Gastrocnemius medialis (tissue), 4 donors: ENCODE measurements at regions not wholly inside any gene's neighbourhood (a gene's known extent, or its start where the extent isn't known, plus 50 kb on each side); places are given as distances from the start of the nearest gene placed in this dataset.
A peak's percentile ranks its signal among the peaks of the same experiment; 100 is the strongest.

Source experiments
- ATAC-seq, 2 donors: fragments of 150-250 bp; one replicate each; pipeline ENCODE4 v1.9.1; 2016
- DNase-seq, 2 donors: peaks; one replicate each; pipeline ENCODE4 v3.0.0-alpha.2; 2019
- H3K27ac ChIP-seq, 4 donors: fragments of 200-600 bp; sonication (generic); 1 replicate in 1 of 4; 2 replicates in 3 of 4; pipeline ENCODE4 v1.5.1; 2016 to 2018; ENCODE audit warnings: mild to moderate bottlenecking in 2 of 4, moderate library complexity in 1 of 4
- H3K27me3 ChIP-seq, 3 donors: fragments of 200-600 bp; sonication (generic) in 2 of 3; 1 replicate in 1 of 3; 2 replicates in 2 of 3; pipeline versions ENCODE4 v1.5.1 to v1.6.0; 2016 to 2019; ENCODE audit warnings: mild to moderate bottlenecking in 1 of 3, moderate library complexity in 1 of 3
- H3K36me3 ChIP-seq, 2 donors: fragments of 200-600 bp; sonication (generic) in 1 of 2; one replicate each; pipeline ENCODE4 v1.5.1; 2017 to 2018
- H3K4me1 ChIP-seq, 2 donors: fragments of 200-600 bp; sonication (generic) in 1 of 2; one replicate each; pipeline ENCODE4 v1.5.1; 2016 to 2017; ENCODE audit warnings: mild to moderate bottlenecking in 2 of 2
- H3K4me3 ChIP-seq, 4 donors: fragments of 200-600 bp; sonication (generic) in 3 of 4; 1 replicate in 1 of 4; 2 replicates in 3 of 4; pipeline ENCODE4 v1.5.1; 2016 to 2019; ENCODE audit warnings: mild to moderate bottlenecking in 2 of 4
- H3K9me3 ChIP-seq, 3 donors: fragments of 200-600 bp; sonication (generic) in 2 of 3; 1 replicate in 1 of 3; 2 replicates in 2 of 3; pipeline ENCODE4 v1.5.1; 2016 to 2019
- POLR2A ChIP-seq, 2 donors: fragments of 450-650 bp; IDR thresholded peaks; one replicate each; pipeline ENCODE4 v1.6.1; 2017; ENCODE audit warnings: antibody characterized with exemption in 2 of 2, mild to moderate bottlenecking in 2 of 2, moderate library complexity in 2 of 2
- in situ Hi-C, 4 donors: fragments of 200-750 bp; cut with MboI; loops; one replicate each; pipeline versions ENCODE4 v1.15.0 to v1.8.0; 2017; ENCODE audit warnings: low sequenced_read_pairs in 4 of 4
- intact Hi-C: fragments of 100-400 bp; cut with DNase I; formaldehyde crosslinking; loops from one replicate; pipeline ENCODE4 v1.15.1; 2023; ENCODE audit warnings: low total_unique reads
- TF ChIP-seq, protein P1 (sequence below), 5 experiments: fragments of 450-650 bp in 3 of 5; fragments of 200-600 bp in 2 of 5; sonication (generic) in 2 of 5; IDR thresholded peaks in 4 of 5; conservative IDR thresholded peaks in 1 of 5; 1 replicate in 4 of 5; 2 replicates in 1 of 5; pipeline ENCODE4 v1.5.1; 2016 to 2019; ENCODE audit warnings: antibody characterized with exemption in 5 of 5, mild to moderate bottlenecking in 3 of 5, moderate library complexity in 3 of 5

DNA sequence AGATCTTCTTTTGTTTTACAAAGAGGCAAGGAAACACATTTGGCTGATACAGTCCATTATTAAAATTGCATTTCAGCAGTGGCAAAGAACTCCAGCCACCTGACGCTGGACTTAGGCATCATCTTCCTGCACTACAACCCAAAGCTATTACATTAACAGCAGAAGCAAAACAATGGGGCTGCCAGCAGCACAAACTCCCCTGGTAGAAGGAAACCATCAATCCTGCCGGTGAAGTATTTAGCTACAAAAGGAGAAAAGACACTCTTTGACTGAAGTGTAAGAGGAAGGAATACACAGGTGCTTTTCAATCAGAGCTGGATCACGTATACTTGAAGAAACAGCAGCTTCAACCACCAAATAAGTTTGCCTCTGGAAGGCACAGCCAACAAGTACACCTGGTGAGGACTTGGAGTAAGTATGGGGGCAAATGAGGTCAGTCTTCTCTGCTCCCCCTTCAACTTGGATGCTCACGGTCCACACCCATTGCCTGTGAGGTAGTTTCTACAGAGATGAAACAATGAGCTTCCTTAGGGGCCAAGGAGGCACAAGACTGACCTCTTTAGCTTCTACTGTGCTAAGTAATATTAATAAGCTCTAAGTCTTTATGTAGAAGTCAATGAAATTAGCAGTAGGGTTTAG is 125.9 kb upstream of the FOXN3 start:
- in situ Hi-C loops = no loop called here
- Histone ChIP-seq H3K4me1 (peaks cover 12 to 17% of the 10 kb centered on the region in 2 donors), H3K36me3 (no peaks in the 10 kb centered on the region), H3K9me3 (no peaks in the 10 kb centered on the region), H3K27ac (peak overlapping the region in 1 of 4 donors; percentile 34), H3K27me3 (no peaks in the 10 kb centered on the region), H3K4me3 (no peak overlapping the region)
- ATAC-seq (peak in 1 of 2 donors; percentile 23), DNase-seq (no peak)
- intact Hi-C loops = no loop called here
- TF ChIP-seq, protein P1, sequence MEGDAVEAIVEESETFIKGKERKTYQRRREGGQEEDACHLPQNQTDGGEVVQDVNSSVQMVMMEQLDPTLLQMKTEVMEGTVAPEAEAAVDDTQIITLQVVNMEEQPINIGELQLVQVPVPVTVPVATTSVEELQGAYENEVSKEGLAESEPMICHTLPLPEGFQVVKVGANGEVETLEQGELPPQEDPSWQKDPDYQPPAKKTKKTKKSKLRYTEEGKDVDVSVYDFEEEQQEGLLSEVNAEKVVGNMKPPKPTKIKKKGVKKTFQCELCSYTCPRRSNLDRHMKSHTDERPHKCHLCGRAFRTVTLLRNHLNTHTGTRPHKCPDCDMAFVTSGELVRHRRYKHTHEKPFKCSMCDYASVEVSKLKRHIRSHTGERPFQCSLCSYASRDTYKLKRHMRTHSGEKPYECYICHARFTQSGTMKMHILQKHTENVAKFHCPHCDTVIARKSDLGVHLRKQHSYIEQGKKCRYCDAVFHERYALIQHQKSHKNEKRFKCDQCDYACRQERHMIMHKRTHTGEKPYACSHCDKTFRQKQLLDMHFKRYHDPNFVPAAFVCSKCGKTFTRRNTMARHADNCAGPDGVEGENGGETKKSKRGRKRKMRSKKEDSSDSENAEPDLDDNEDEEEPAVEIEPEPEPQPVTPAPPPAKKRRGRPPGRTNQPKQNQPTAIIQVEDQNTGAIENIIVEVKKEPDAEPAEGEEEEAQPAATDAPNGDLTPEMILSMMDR (IDR thresholded peaks at IDR 0.05 in 4 of 5, conservative IDR thresholded peaks at IDR 0.05 in 1 of 5) = no peak
- TF ChIP-seq POLR2A (IDR thresholded peaks at IDR 0.05) = no peak

- H3K9me3 ChIP-seq = no peaks in the 10 kb centered on the region
- no peak for ATAC-seq
- no peak overlapping the region for H3K27ac ChIP-seq
- H3K4me1 ChIP-seq = peaks cover 14 to 21% of the 10 kb centered on the region in 2 donors
- intact Hi-C loops = no loop called here
- DNase-seq = no peak
- H3K4me3 ChIP-seq = no peak overlapping the region
- H3K36me3 ChIP-seq = no peaks in the 10 kb centered on the region
- in situ Hi-C loops = no loop called here
- H3K27me3 ChIP-seq = no peaks in the 10 kb centered on the region
- no peak for TF ChIP-seq POLR2A (IDR thresholded peaks at IDR 0.05)
- TF ChIP-seq, protein P1 (IDR thresholded peaks at IDR 0.05 in 4 of 5, conservative IDR thresholded peaks at IDR 0.05 in 1 of 5) = no peak
These were observed 123.9 kb upstream of the FOXN3 start for GRCh38 chr14:89540830-89541470.

DNA sequence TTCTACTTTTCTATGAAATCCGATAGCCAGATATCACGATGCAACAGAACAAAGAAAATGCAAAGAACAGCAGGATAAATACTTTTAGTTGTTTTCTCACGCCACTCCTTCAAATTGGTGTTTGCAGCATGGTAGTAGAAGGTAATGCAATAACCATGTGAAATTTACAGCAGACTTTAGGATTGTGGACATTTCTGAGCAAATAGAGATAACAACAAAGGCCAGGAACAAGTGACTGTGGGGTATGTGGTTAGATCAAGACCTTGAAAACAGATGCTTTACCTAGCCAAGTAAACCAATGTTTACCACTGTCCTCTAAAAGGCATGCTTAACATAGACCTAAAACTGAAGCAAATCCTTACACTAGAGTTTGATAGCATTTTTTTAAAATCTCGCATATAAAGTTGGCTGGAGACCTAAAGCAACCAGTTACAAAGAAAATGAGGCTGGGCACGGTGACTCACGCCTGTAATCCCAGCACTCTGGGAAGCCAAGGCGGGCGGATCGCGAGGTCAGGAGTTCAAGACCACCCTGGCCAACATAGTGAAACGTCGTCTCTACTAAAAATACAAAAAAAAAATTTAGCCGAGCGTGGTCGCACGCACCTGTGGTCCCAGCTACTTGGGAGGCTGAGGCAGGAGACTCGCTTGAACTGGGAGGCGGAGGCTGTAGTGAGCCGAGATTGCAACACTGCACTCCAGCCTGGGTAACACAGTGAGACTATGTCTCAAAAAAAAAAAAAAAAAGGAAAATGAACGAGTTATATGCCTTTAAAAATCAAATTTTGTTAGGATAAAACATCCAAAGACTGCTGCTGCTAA is 123.2 kb upstream of the FOXN3 start:
- intact Hi-C loops (no loop called here), in situ Hi-C loops (no loop called here)
- Histone ChIP-seq H3K27me3 (no peaks in the 10 kb centered on the region), H3K9me3 (no peaks in the 10 kb centered on the region), H3K27ac (no peak overlapping the region), H3K4me1 (peaks cover 19 to 25% of the 10 kb centered on the region in 2 donors), H3K36me3 (no peaks in the 10 kb centered on the region), H3K4me3 (no peak overlapping the region)
- TF ChIP-seq, protein P1 (IDR thresholded peaks at IDR 0.05 in 4 of 5, conservative IDR thresholded peaks at IDR 0.05 in 1 of 5) = no peak
- TF ChIP-seq POLR2A (IDR thresholded peaks at IDR 0.05) = no peak
- DNase-seq = no peak
- no peak for ATAC-seq

DNA sequence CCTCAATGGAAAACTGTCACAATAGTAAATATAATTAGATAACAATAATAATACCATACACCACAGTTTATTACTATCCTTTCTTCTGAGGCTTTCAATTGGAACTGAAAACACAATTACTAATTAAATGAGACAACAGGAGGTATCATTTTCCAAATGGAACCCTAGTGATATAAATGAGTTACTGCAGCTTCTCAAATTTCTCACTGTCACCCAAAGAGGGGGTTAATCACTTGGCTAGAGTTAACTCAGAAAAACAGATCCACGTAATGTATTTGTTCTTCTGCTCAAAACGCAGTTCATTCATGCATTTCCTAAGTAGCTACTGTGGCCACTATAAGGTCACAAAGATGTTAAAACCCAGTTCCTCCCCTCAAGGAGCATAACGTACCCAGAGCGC is 120.9 kb upstream of the FOXN3 start:
- no peak for TF ChIP-seq POLR2A (IDR thresholded peaks at IDR 0.05)
- TF ChIP-seq, protein P1 (IDR thresholded peaks at IDR 0.05 in 4 of 5, conservative IDR thresholded peaks at IDR 0.05 in 1 of 5) = no peak
- Histone ChIP-seq H3K4me1 (peaks cover 11 to 15% of the 10 kb centered on the region in 2 donors), H3K36me3 (no peaks in the 10 kb centered on the region), H3K9me3 (no peaks in the 10 kb centered on the region), H3K27ac (no peak overlapping the region), H3K4me3 (no peak overlapping the region), H3K27me3 (no peaks in the 10 kb centered on the region)
- DNase-seq = no peak
- intact Hi-C loops (no loop called here), in situ Hi-C loops (no loop called here)
- no peak for ATAC-seq
